Prostate gland (tissue), 2 donors: ENCODE measurements at regions not wholly inside any gene's neighbourhood (a gene's known extent, or its start where the extent isn't known, plus 50 kb on each side); places are given as distances from the start of the nearest gene placed in this dataset.

ENCODE experiments used
- POLR2A ChIP-seq: fragments of 450-650 bp; IDR thresholded peaks from one replicate; pipeline ENCODE4 v1.6.1; 2016; ENCODE audit warnings: antibody characterized with exemption, mild to moderate bottlenecking
- TF ChIP-seq, protein P1 (sequence below), 4 experiments: fragments of 200-600 bp in 2 of 4; fragments of 450-650 bp in 2 of 4; sonication (generic) in 2 of 4; IDR thresholded peaks; 1 replicate in 3 of 4; 2 replicates in 1 of 4; pipeline ENCODE4 v1.5.1; 2016 to 2019; ENCODE audit warnings: antibody characterized with exemption in 4 of 4, mild to moderate bottlenecking in 2 of 4, moderate library complexity in 2 of 4

- no peak for TF ChIP-seq POLR2A
- TF ChIP-seq, protein P1, sequence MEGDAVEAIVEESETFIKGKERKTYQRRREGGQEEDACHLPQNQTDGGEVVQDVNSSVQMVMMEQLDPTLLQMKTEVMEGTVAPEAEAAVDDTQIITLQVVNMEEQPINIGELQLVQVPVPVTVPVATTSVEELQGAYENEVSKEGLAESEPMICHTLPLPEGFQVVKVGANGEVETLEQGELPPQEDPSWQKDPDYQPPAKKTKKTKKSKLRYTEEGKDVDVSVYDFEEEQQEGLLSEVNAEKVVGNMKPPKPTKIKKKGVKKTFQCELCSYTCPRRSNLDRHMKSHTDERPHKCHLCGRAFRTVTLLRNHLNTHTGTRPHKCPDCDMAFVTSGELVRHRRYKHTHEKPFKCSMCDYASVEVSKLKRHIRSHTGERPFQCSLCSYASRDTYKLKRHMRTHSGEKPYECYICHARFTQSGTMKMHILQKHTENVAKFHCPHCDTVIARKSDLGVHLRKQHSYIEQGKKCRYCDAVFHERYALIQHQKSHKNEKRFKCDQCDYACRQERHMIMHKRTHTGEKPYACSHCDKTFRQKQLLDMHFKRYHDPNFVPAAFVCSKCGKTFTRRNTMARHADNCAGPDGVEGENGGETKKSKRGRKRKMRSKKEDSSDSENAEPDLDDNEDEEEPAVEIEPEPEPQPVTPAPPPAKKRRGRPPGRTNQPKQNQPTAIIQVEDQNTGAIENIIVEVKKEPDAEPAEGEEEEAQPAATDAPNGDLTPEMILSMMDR (IDR thresholded peaks at IDR 0.05): no peak
These were observed 139.5 kb upstream of the AFDN start for GRCh38 chr6:167687116-167687725.
